Mesothelial cell of epicardium (in vitro differentiated cells): ENCODE measurements at regions not wholly inside any gene's neighbourhood (a gene's known extent, or its start where the extent isn't known, plus 50 kb on each side); places are given as distances from the start of the nearest gene placed in this dataset.
A peak's percentile ranks its signal among the peaks of the same experiment; 100 is the strongest.

Experiments used
- DNase-seq, 2 experiments: peaks; one replicate each; pipeline ENCODE4 v3.0.0; 2021; ENCODE audit warnings: low spot score in 2 of 2; ENCODE audit not compliant: unreplicated experiment in 2 of 2
- H3K27ac Mint-ChIP-seq: 2 replicates; pipeline ENCODE4 v1.8.0; 2021; ENCODE audit warnings: mixed read lengths
- H3K27me3 Mint-ChIP-seq: 2 replicates; pipeline ENCODE4 v1.8.0; 2021; ENCODE audit warnings: low read depth, mixed read lengths
- H3K36me3 Mint-ChIP-seq: 2 replicates; pipeline ENCODE4 v1.8.0; 2021; ENCODE audit warnings: mixed read lengths
- H3K4me1 Mint-ChIP-seq: 2 replicates; pipeline ENCODE4 v1.8.0; 2021; ENCODE audit warnings: mixed read lengths
- H3K4me3 Mint-ChIP-seq: 2 replicates; pipeline ENCODE4 v1.8.0; 2021; ENCODE audit warnings: mild to moderate bottlenecking, moderate library complexity, mixed read lengths
- H3K9me3 Mint-ChIP-seq: 2 replicates; pipeline ENCODE4 v1.8.0; 2021; ENCODE audit warnings: mixed read lengths
- TF ChIP-seq, protein P1 (sequence below): fragments of 200-600 bp; sonication (generic); IDR thresholded peaks from one replicate; pipeline ENCODE4 v1.5.0; 2021; ENCODE audit warnings: antibody characterized with exemption; ENCODE audit not compliant: unreplicated experiment

DNA sequence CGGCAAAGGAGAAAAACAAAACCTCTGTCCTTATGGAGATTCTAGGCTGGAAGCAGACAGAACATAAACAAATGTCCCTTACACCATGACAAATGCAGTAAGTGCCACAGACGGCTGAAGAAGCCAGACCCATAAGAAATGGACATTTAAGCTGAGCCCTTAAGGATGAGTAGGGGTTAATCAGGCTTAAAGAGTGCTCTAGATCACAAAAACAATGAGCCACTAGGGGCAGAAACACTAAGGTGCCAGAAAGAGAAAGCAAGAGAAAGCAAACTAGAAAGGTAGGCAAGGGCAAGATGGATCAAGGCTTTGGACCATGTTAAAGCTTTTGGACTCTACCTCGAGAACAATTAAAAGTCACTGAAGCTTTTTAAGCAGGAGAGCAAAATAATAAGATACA is 326.9 kb upstream of the WWC1 start:
- H3K4me3 Mint-ChIP-seq, result no peak overlapping the region
- no peak for DNase-seq
- no peaks in the 10 kb centered on the region for H3K27me3 Mint-ChIP-seq
- H3K4me1 Mint-ChIP-seq, result peaks cover 32% of the 10 kb centered on the region
- TF ChIP-seq, protein P1, sequence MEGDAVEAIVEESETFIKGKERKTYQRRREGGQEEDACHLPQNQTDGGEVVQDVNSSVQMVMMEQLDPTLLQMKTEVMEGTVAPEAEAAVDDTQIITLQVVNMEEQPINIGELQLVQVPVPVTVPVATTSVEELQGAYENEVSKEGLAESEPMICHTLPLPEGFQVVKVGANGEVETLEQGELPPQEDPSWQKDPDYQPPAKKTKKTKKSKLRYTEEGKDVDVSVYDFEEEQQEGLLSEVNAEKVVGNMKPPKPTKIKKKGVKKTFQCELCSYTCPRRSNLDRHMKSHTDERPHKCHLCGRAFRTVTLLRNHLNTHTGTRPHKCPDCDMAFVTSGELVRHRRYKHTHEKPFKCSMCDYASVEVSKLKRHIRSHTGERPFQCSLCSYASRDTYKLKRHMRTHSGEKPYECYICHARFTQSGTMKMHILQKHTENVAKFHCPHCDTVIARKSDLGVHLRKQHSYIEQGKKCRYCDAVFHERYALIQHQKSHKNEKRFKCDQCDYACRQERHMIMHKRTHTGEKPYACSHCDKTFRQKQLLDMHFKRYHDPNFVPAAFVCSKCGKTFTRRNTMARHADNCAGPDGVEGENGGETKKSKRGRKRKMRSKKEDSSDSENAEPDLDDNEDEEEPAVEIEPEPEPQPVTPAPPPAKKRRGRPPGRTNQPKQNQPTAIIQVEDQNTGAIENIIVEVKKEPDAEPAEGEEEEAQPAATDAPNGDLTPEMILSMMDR, result no peak
- peaks cover 4% of the 10 kb centered on the region for H3K9me3 Mint-ChIP-seq
- H3K27ac Mint-ChIP-seq, result no peak overlapping the region
- H3K36me3 Mint-ChIP-seq, result peaks cover 8% of the 10 kb centered on the region

DNA sequence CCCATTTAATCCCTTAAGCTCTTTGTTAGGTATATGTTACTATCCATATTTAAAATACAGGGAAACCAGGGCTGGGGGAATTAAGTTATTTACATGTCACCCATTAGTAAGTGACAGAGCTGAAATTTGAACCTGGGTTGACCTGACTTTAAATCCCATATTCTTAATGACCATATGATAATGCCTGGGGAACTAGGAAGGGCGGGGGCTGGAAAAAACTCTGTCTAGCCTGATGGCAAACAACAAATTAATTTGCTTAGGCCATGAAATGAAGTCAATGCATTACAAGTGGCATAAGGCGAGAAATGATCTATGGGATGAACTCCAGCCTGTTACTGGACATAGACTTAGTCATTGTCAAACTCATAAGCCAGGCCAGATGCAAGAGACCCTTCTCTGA is 325.7 kb upstream of the WWC1 start:
- Mint-ChIP-seq H3K27ac (no peak overlapping the region), H3K4me1 (peaks cover 32% of the 10 kb centered on the region), H3K9me3 (no peaks in the 10 kb centered on the region), H3K4me3 (no peak overlapping the region), H3K36me3 (peaks cover 2% of the 10 kb centered on the region), H3K27me3 (no peaks in the 10 kb centered on the region)
- DNase-seq, result no peak
- TF ChIP-seq, protein P1, result no peak

DNA sequence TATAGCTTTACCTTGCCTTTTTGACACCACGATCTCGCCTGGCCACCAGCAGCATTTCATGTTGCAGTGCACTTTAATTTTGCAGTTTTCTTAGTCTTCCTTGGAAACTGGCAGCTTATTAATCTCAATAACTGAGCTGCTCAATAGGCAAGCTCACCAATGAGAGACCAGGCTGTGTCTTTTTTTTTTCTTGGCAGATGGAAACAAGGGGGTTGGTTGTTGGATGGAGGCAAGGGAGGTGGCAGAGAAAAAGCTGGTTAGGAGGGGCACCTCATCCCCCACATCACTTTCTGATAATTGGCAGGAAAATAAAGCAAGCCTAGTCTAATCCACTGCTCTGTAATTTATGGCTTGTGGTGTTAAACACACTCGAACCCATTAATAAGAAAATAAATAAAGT is 324.5 kb upstream of the WWC1 start:
- TF ChIP-seq, protein P1, result no peak
- H3K36me3 Mint-ChIP-seq, result no peaks in the 10 kb centered on the region
- peaks cover 32% of the 10 kb centered on the region for H3K4me1 Mint-ChIP-seq
- no peak overlapping the region for H3K27ac Mint-ChIP-seq
- no peak for DNase-seq
- no peaks in the 10 kb centered on the region for H3K27me3 Mint-ChIP-seq
- no peak overlapping the region for H3K4me3 Mint-ChIP-seq
- no peaks in the 10 kb centered on the region for H3K9me3 Mint-ChIP-seq

DNA sequence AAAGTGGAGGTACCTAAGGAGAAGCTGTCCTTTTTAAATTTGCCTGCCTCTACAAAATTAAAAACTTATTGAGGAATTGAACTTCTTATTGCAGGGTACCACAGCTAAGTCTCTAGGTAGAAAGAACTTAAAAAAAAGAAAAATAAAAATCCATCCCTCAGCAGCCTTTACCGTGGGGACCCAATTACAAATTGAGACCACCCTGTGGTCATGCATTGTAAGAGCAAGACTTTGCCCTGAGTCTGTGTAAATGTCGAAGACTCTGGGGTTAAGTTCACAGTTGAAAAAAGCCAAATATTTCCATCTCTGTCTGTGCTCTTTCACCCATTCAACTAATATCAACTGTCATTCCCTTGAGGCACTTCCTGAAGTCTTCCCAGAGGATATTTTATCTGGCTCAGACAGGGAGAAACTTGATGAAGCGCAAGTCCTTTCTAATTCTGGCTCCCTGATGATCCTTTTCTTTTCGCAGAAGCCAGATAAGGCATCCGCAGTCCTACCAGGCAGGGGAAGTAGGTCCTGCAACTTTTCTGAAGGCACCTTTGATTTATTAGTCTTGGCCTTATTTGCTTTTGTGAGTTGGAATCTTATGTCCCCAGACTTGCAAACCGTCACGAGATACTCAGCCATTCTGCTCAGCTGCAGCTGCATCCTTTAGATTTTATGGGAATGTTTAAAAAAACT is 323.8 kb upstream of the WWC1 start:
- H3K9me3 Mint-ChIP-seq, result no peaks in the 10 kb centered on the region
- no peak overlapping the region for H3K4me3 Mint-ChIP-seq
- no peaks in the 10 kb centered on the region for H3K27me3 Mint-ChIP-seq
- DNase-seq, result no peak
- peak overlapping the region; percentile 14 for H3K27ac Mint-ChIP-seq
- no peaks in the 10 kb centered on the region for H3K36me3 Mint-ChIP-seq
- peaks cover 32% of the 10 kb centered on the region for H3K4me1 Mint-ChIP-seq
- TF ChIP-seq, protein P1, result peak; percentile 26

DNA sequence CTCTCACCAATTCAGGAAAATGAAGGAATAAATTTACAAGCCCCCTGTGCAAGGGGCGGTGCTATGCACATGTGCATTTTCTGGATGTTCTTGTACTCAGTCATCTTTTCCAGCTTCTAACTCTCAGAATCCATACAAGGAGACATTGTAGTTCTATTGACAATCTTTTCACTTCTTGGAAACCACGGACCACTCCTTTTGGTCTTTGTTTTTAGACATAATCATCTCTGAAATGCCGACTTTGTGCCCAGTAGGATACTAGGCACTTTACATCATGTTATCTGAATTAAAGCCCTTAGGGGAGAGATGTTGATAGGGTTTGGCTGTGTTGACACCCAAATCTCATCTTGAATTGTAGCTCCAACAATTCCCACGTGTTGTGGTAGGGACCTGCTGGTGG is 322.6 kb upstream of the WWC1 start:
- Mint-ChIP-seq H3K4me1 (peaks cover 32% of the 10 kb centered on the region), H3K9me3 (no peaks in the 10 kb centered on the region), H3K4me3 (no peak overlapping the region), H3K27me3 (no peaks in the 10 kb centered on the region), H3K27ac (no peak overlapping the region), H3K36me3 (no peaks in the 10 kb centered on the region)
- TF ChIP-seq, protein P1, result no peak
- no peak for DNase-seq

DNA sequence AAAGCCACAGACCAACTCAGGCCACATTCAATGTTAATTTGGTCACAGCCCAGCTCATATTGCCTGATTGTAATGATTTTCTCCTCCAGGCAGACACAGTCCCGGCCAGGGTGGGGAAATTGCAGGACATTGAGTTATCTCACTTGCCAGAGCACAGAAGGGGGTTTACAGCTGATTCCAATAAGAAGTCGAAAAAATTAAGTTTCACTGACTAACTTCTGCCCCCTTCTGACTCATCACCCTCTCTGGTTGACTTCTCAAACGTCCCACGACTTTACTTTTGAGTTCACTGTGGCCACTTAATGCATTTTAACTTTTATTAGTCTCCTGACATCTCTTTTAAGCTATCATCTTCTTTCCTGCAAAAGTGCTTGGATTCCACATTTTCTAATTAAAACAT is 321.4 kb upstream of the WWC1 start:
- H3K36me3 Mint-ChIP-seq, result no peaks in the 10 kb centered on the region
- H3K27ac Mint-ChIP-seq, result no peak overlapping the region
- H3K4me1 Mint-ChIP-seq, result peaks cover 26% of the 10 kb centered on the region
- no peaks in the 10 kb centered on the region for H3K27me3 Mint-ChIP-seq
- TF ChIP-seq, protein P1, result no peak
- no peaks in the 10 kb centered on the region for H3K9me3 Mint-ChIP-seq
- DNase-seq, result no peak
- no peak overlapping the region for H3K4me3 Mint-ChIP-seq
